CD14-positive monocyte (primary cell): ENCODE measurements at regions not wholly inside any gene's neighbourhood (a gene's known extent, or its start where the extent isn't known, plus 50 kb on each side); places are given as distances from the start of the nearest gene placed in this dataset.

Experiments
- DNase-seq, 3 donors: peaks; one replicate each; pipeline ENCODE4 v3.0.0-alpha.2; 2011 to 2022
- H2AFZ ChIP-seq: 2 replicates; pipeline ENCODE4 v1.6.0; 2012; ENCODE audit warnings: mild to moderate bottlenecking, low read depth, low read length, inconsistent platforms; ENCODE audit not compliant: insufficient read depth, poor library complexity, severe bottlenecking
- H3K27ac ChIP-seq, 2 donors: 1 replicate in 1 of 2; 2 replicates in 1 of 2; pipeline ENCODE4 v1.5.1; 2012 to 2013; ENCODE audit warnings: low read length in 2 of 2, control low read depth in 1 of 2, inconsistent platforms in 1 of 2, low read depth in 1 of 2, mild to moderate bottlenecking in 1 of 2
- H3K27me3 ChIP-seq, 2 donors: one replicate each; pipeline versions ENCODE4 v1.6.0 to v1.6.1; 2011 to 2013; ENCODE audit warnings: low read length in 2 of 2; ENCODE audit not compliant: control insufficient read depth in 2 of 2, insufficient read depth in 2 of 2
- H3K36me3 ChIP-seq, 2 donors: replicated peaks in 1 of 2; 1 replicate in 1 of 2; 2 replicates in 1 of 2; pipeline versions ENCODE4 v1.5.1 to v1.6.1; 2012 to 2013; ENCODE audit warnings: low read length in 2 of 2, control low read depth in 1 of 2, inconsistent platforms in 1 of 2, mild to moderate bottlenecking in 1 of 2; ENCODE audit not compliant: insufficient read depth in 2 of 2, control insufficient read depth in 1 of 2
- H3K4me1 ChIP-seq, 2 donors: 1 replicate in 1 of 2; 2 replicates in 1 of 2; pipeline versions ENCODE4 v1.5.1 to v1.6.1; 2012 to 2013; ENCODE audit warnings: low read length in 2 of 2, control low read depth in 1 of 2, inconsistent platforms in 1 of 2, mild to moderate bottlenecking in 1 of 2, moderate library complexity in 1 of 2; ENCODE audit not compliant: insufficient read depth in 2 of 2, control insufficient read depth in 1 of 2
- H3K4me2 ChIP-seq: replicated peaks from 2 replicates; pipeline ENCODE3; 2012; ENCODE audit warnings: low read length, moderate library complexity, mild to moderate bottlenecking; ENCODE audit not compliant: poor library complexity, severe bottlenecking; ENCODE audit errors: extremely low read depth
- H3K4me3 ChIP-seq, 3 experiments: fragments of 200-600 bp in 1 of 3; sonication (generic) in 1 of 3; replicated peaks in 1 of 3; 1 replicate in 2 of 3; 2 replicates in 1 of 3; pipeline ENCODE4 v1.5.1; 2011 to 2013; ENCODE audit warnings: low read length in 3 of 3, mild to moderate bottlenecking in 3 of 3, control low read depth in 2 of 3, low read depth in 2 of 3, inconsistent platforms in 1 of 3, moderate library complexity in 1 of 3
- H3K79me2 ChIP-seq: 2 replicates; pipeline ENCODE4 v1.6.0; 2012; ENCODE audit warnings: mild to moderate bottlenecking, control low read depth, inconsistent platforms, low read length, moderate library complexity; ENCODE audit not compliant: insufficient read depth
- H3K9ac ChIP-seq: 2 replicates; pipeline ENCODE4 v1.6.0; 2017; ENCODE audit warnings: low read length, mild to moderate bottlenecking; ENCODE audit not compliant: insufficient read depth, poor library complexity, severe bottlenecking
- H3K9me3 ChIP-seq, 2 donors: replicated peaks in 1 of 2; 1 replicate in 1 of 2; 2 replicates in 1 of 2; pipeline versions ENCODE4 v1.5.1 to v1.6.1; 2012 to 2013; ENCODE audit warnings: low read length in 2 of 2, control low read depth in 1 of 2; ENCODE audit not compliant: control insufficient read depth in 1 of 2, insufficient read depth in 1 of 2
- H4K20me1 ChIP-seq: 2 replicates; pipeline ENCODE4 v1.6.0; 2012; ENCODE audit warnings: mild to moderate bottlenecking, low read length, control low read depth, moderate library complexity; ENCODE audit not compliant: insufficient read depth
- H3K27ac Mint-ChIP-seq, 7 donors: one replicate each; pipeline ENCODE4 v1.8.0; 2020; ENCODE audit warnings: mild to moderate bottlenecking in 7 of 7, mixed read lengths in 7 of 7, moderate library complexity in 6 of 7, inconsistent platforms in 2 of 7
- H3K27me3 Mint-ChIP-seq, 3 donors: one replicate each; pipeline ENCODE4 v1.8.0; 2021 to 2022; ENCODE audit warnings: low read depth in 3 of 3, mild to moderate bottlenecking in 3 of 3, mixed read lengths in 3 of 3, moderate library complexity in 3 of 3, inconsistent platforms in 1 of 3
- H3K36me3 Mint-ChIP-seq, 2 donors: one replicate each; pipeline ENCODE4 v1.8.0; 2020; ENCODE audit warnings: mixed read lengths in 2 of 2, inconsistent platforms in 1 of 2, mild to moderate bottlenecking in 1 of 2
- H3K4me1 Mint-ChIP-seq: one replicate; pipeline ENCODE4 v1.8.0; 2020; ENCODE audit warnings: mild to moderate bottlenecking, mixed read lengths
- H3K4me3 Mint-ChIP-seq, 2 donors: one replicate each; pipeline ENCODE4 v1.8.0; 2020; ENCODE audit warnings: mild to moderate bottlenecking in 2 of 2, mixed read lengths in 2 of 2, moderate library complexity in 1 of 2
- H3K9me3 Mint-ChIP-seq, 7 donors: one replicate each; pipeline ENCODE4 v1.8.0; 2020 to 2022; ENCODE audit warnings: mixed read lengths in 7 of 7, mild to moderate bottlenecking in 6 of 7, moderate library complexity in 6 of 7, inconsistent platforms in 2 of 7
- WGBS: methylation state at CpG from one replicate; pipeline ENCODE4 v1.1.5; 2013; ENCODE audit warnings: missing lambda C conversion rate; ENCODE audit not compliant: insufficient coverage; 5-methylcytosine and 5-hydroxymethylcytosine counted together
- intact Hi-C, 2 donors: fragments of 100-400 bp; cut with micrococcal nuclease; formaldehyde crosslinking; loops; one replicate each; pipeline versions ENCODE4 v1.15.0 to v1.15.1; 2023
- TF ChIP-seq, protein P1 (sequence below): fragments of 200-600 bp; IDR thresholded peaks from one replicate; pipeline ENCODE4 v1.8.0; 2022; ENCODE audit warnings: antibody characterized with exemption, mild to moderate bottlenecking

DNA sequence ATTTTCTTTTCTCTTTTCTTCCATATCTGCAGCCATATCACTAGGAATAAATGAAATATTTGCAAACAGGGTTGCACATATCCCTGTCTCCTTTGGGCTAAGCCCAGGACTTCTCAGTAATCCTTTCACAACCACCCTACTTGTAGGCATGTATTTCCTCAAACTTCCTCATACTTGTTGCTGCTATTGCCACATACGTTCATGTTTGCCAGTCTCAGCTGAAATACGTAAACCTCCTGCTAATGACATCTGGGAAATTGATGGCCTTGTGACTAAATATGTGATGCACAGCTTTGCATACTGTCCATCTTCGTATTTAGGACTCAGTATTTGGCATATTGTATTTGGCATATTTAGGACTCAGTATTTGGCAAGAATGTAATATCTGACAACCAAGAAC lies 224.6 kb downstream of the PLK2 start:
- intact Hi-C loops, result no loop called here
- Mint-ChIP-seq H3K4me3 (no peak overlapping the region), H3K27me3 (no peaks in the 10 kb centered on the region), H3K27ac (peak overlapping the region; percentile 12 to 67 (median 47)), H3K4me1 (peaks cover 33% of the 10 kb centered on the region), H3K9me3 (peaks cover 0 to 4% (median 0%) of the 10 kb centered on the region in 7 donors), H3K36me3 (no peaks in the 10 kb centered on the region)
- no peaks in the 10 kb centered on the region for H3K9me3 ChIP-seq
- no peaks in the 10 kb centered on the region for H3K79me2 ChIP-seq
- no CpG with 5 or more reads among the region's 3 CpGs for WGBS
- H3K36me3 ChIP-seq, result no peaks in the 10 kb centered on the region
- no peaks in the 10 kb centered on the region for H3K27me3 ChIP-seq
- TF ChIP-seq, protein P1, sequence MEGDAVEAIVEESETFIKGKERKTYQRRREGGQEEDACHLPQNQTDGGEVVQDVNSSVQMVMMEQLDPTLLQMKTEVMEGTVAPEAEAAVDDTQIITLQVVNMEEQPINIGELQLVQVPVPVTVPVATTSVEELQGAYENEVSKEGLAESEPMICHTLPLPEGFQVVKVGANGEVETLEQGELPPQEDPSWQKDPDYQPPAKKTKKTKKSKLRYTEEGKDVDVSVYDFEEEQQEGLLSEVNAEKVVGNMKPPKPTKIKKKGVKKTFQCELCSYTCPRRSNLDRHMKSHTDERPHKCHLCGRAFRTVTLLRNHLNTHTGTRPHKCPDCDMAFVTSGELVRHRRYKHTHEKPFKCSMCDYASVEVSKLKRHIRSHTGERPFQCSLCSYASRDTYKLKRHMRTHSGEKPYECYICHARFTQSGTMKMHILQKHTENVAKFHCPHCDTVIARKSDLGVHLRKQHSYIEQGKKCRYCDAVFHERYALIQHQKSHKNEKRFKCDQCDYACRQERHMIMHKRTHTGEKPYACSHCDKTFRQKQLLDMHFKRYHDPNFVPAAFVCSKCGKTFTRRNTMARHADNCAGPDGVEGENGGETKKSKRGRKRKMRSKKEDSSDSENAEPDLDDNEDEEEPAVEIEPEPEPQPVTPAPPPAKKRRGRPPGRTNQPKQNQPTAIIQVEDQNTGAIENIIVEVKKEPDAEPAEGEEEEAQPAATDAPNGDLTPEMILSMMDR, result no peak
- H3K9ac ChIP-seq, result no peak overlapping the region
- peaks cover 26 to 32% of the 10 kb centered on the region in 2 donors for H3K4me1 ChIP-seq
- H4K20me1 ChIP-seq, result no peaks in the 10 kb centered on the region
- DNase-seq, result peak; percentile 75 to 95 (median 85)
- H3K27ac ChIP-seq, result peak overlapping the region in 1 of 2 donors; percentile 29
- no peak overlapping the region for H3K4me3 ChIP-seq
- H3K4me2 ChIP-seq, result no peak overlapping the region
- no peak overlapping the region for H2AFZ ChIP-seq

DNA sequence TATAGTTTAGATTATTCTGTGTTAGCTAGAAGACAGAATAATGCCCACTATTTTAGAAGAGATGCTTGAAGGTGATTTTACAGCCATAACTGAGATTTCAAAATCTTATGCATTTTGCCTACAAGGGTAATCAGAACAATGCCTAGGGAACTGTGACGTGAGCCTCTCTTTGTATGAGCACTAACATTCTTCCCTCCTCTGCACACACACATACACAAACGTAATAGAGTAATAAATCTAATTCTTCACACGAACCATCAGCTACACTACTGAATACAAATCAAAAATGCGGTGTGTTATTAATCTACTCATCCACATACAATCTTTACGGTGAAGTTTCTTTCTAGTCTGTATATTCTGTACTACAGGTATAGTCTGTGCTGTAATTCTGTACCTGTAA lies 227.8 kb downstream of the PLK2 start:
- no peaks in the 10 kb centered on the region for H3K27me3 Mint-ChIP-seq

More for the DNA sequence above, 227.8 kb downstream of the PLK2 start:
- intact Hi-C loops, result no loop called here
- Histone ChIP-seq H3K4me2 (no peak overlapping the region), H3K36me3 (no peaks in the 10 kb centered on the region), H2AFZ (no peak overlapping the region), H3K4me1 (peaks cover 10 to 15% of the 10 kb centered on the region in 2 donors), H3K27me3 (no peaks in the 10 kb centered on the region), H3K79me2 (no peaks in the 10 kb centered on the region), H3K9me3 (no peaks in the 10 kb centered on the region), H4K20me1 (no peaks in the 10 kb centered on the region), H3K27ac (no peak overlapping the region), H3K9ac (no peak overlapping the region), H3K4me3 (no peak overlapping the region)
- Mint-ChIP-seq H3K4me1 (peaks cover 14% of the 10 kb centered on the region), H3K9me3 (peaks cover 0 to 4% (median 0%) of the 10 kb centered on the region in 7 donors), H3K4me3 (no peak overlapping the region), H3K36me3 (no peaks in the 10 kb centered on the region), H3K27ac (no peak overlapping the region)
- no peak for DNase-seq
- TF ChIP-seq, protein P1, result no peak
- 89% methylated on average over 1 of the region's 5 CpGs for WGBS
